OCI-LY1 (cell line): ENCODE measurements at regions not wholly inside any gene's neighbourhood (a gene's known extent, or its start where the extent isn't known, plus 50 kb on each side); places are given as distances from the start of the nearest gene placed in this dataset.

ENCODE experiments used
- EZH2 ChIP-seq: fragments of 200-600 bp; sonication (generic), shearing (Covaris generic); IDR thresholded peaks from 2 replicates; pipeline ENCODE4 v1.8.0; 2017; ENCODE audit warnings: borderline replicate concordance, mixed run types, mild to moderate bottlenecking, antibody characterized with exemption, low read length, moderate library complexity, mixed read lengths
- TF ChIP-seq, protein P1 (sequence below): fragments of 200-600 bp; sonication (generic), shearing (Covaris generic); IDR thresholded peaks from 2 replicates; pipeline ENCODE4 v1.5.1; 2017; ENCODE audit warnings: mild to moderate bottlenecking, antibody characterized with exemption, low read length, moderate library complexity, mixed read lengths

GRCh38 chr5:20434786-20435185, 446.8 kb upstream of the CDH18 start:
- TF ChIP-seq, protein P1, sequence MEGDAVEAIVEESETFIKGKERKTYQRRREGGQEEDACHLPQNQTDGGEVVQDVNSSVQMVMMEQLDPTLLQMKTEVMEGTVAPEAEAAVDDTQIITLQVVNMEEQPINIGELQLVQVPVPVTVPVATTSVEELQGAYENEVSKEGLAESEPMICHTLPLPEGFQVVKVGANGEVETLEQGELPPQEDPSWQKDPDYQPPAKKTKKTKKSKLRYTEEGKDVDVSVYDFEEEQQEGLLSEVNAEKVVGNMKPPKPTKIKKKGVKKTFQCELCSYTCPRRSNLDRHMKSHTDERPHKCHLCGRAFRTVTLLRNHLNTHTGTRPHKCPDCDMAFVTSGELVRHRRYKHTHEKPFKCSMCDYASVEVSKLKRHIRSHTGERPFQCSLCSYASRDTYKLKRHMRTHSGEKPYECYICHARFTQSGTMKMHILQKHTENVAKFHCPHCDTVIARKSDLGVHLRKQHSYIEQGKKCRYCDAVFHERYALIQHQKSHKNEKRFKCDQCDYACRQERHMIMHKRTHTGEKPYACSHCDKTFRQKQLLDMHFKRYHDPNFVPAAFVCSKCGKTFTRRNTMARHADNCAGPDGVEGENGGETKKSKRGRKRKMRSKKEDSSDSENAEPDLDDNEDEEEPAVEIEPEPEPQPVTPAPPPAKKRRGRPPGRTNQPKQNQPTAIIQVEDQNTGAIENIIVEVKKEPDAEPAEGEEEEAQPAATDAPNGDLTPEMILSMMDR = no peak
- TF ChIP-seq EZH2 = no peak
